NCI-H1417 treated with DMSO at 0.1 percent for 48 hours (cell line): ENCODE measurements at regions not wholly inside any gene's neighbourhood (a gene's known extent, or its start where the extent isn't known, plus 50 kb on each side); places are given as distances from the start of the nearest gene placed in this dataset.

Source experiments
- DNase-seq: peaks from one replicate; lab custom pipeline; 2025; lab: John Stamatoyannopoulos, UW

DNA sequence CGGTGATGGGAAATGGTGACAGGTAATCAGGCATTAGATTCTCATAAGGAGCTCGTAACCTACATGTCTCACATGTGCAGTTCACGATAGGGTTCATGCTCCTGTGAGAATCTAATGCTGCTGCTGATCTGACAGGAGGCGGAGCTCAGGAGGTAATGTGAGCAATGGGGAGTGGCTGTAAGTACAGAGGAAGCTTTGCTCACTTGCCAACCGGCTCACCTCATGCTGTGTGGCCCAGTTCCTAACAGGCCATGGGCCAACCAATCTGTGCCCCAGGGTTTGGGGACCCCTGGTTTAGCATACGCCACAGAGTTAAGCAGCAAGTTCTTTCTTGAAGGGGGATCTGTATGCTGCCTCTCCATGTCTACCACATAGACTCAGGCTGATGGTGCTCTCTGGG is 133.1 kb downstream of the IQUB start:
- DNase-seq = no peak

- DNase-seq = no peak
These were observed 134.2 kb downstream of the IQUB start for GRCh38 chr7:123400196-123400595.

GRCh38 chr7:123398921-123399320 is 135.5 kb downstream of the IQUB start:
- no peak for DNase-seq

DNA sequence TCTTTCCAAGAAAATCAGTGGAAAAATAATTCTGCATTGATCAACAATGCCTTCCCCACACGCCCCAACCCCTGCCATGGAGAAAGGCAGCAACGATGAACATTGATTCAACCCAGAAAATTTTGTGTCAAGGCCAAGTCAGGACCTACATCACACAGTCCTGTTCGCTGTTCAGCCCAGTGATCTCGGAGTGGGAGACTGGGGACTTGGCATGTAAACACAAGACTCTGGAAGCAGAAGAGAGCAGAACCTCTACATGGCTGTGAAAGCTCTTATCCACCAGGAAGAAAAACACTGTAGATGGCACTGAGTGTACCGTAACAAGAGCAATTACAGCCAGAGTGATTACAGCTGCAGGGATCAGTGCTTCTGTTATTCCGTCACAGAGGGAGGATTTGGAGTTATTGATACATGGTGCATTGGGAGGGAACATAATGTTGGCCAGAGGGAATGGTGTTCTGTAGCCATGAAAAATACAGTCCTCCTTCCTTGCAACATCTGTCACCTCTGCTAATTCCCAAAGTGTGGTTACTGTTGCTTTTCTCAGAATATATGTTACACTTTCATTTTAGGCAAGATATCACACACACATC is 136.6 kb downstream of the IQUB start:
- DNase-seq = no peak

GRCh38 chr7:123393623-123394022 is 140.8 kb downstream of the IQUB start:
- no peak for DNase-seq

DNA sequence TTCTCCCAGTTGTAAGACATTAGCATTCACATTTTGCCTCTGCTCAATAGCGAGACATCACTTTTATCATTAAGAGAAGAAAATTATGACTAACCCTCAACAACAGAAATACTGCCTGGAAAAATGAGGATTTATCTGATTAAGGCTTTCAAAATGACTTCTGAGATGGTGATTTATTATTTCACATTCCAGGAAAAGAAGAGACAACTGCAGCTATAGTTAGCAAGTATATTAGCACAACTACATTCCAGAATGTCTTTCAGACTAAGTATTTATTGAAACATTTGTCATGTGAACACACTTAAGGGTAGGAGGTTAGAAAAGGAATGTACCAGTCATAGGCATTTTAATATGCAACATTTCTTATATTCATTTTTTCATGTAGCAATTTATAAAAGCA is 162.0 kb downstream of the IQUB start:
- no peak for DNase-seq

- no peak for DNase-seq
These were observed 166.8 kb downstream of the IQUB start for GRCh38 chr7:123367484-123368122.

- DNase-seq = peak; percentile 7
These were observed 167.3 kb upstream of the SLC13A1 start for GRCh38 chr7:123367031-123367430.

GRCh38 chr7:123366626-123367025 is 166.9 kb upstream of the SLC13A1 start:
- no peak for DNase-seq

DNA sequence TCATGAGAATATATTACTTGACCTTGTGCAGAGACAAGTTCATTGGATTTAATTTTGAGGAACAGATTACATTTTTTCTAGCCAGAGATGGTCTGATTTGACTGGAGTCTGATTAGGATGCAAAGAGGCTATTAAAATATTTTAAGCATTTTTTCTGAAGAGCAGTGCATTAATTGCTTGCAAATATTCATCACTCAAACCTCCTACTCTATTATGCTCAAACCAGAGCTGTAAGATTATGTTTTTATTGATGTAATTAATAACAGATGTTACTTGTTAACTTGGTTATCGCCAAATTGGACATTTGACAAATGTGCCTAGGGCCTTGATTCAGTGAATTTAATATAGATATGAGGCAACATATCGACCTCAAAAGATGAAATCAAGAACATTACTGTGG is 160.9 kb upstream of the SLC13A1 start:
- DNase-seq = no peak

GRCh38 chr7:123355576-123356190 is 155.9 kb upstream of the SLC13A1 start:
- no peak for DNase-seq

DNA sequence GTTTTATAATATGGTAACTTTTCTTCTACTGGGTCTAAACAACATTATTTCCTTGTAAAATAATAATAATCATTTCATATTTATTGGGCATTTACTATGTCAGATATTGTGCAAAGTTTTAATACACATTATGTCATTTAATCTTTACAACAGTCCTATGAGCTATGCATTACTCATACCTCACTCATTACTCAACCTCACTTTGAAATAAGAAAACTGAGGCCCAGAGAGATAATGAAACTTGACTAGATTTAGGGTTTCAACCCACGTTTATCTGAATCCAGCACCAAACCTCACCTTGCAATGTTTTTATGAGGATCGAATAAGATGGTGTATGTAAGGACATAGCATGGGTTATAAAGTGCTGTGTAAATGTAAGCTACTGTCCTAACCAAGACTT is 153.2 kb upstream of the SLC13A1 start:
- no peak for DNase-seq

DNA sequence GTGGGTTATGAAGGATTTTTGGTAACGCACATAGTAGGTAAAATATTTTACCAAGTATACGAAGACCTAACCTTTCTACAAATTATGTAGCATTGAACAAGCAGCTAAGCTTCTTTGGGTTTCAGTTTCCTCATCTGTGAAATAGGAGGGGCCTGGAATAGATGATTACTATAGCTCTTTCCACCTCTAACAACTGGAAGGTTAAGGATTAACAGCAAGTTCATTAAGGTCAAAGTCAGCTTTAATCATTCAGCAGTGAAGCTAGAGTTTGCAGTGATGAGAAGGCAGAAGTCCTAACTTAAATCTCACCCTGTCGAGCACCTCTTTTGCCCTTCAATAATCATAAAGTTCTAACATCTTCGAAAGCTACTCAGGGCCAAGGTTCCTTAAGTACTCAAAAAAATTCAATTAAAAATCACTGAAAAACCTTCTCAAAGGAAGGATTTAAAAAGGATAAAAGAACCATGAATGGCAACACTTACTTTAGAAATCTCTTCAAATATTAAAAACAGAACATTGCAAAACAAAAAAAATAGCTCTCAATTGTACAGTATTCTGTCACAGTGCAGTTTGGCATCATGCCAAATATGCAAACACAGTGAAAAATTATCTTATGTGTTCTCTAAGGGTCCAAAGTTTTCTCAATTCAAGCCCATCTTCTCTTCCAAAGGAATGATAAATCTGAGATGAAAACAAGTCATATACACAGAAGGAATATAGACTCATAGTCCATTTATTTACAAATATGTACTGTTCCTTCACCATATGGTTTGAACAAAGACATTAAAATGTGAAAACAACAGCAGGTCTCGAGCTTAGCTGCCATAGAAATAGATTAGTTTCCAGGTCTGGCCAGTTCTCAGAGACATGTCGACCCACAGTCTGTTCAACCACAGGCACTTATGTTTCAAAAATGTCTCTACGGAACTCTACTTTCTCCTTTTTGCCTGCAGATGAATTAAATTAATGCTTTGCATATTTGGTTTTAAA is 152.0 kb upstream of the SLC13A1 start:
- no peak for DNase-seq

GRCh38 chr7:123351027-123351426 is 151.3 kb upstream of the SLC13A1 start:
- no peak for DNase-seq

GRCh38 chr7:123348690-123349089 is 148.9 kb upstream of the SLC13A1 start:
- DNase-seq = no peak

GRCh38 chr7:123346766-123347165 is 147.0 kb upstream of the SLC13A1 start:
- DNase-seq = no peak

GRCh38 chr7:123343611-123344010 is 143.8 kb upstream of the SLC13A1 start:
- DNase-seq = no peak

GRCh38 chr7:123341102-123341501 is 141.3 kb upstream of the SLC13A1 start:
- no peak for DNase-seq

- no peak for DNase-seq
These were observed 138.9 kb upstream of the SLC13A1 start for GRCh38 chr7:123338688-123339087.

- no peak for DNase-seq
These were observed 130.3 kb upstream of the SLC13A1 start for GRCh38 chr7:123329988-123330643.

GRCh38 chr7:123327661-123328060 is 127.9 kb upstream of the SLC13A1 start:
- no peak for DNase-seq

GRCh38 chr7:123324283-123324682 is 124.5 kb upstream of the SLC13A1 start:
- no peak for DNase-seq
